ENCODE measurements at regions not wholly inside any gene's neighbourhood (a gene's known extent, or its start where the extent isn't known, plus 50 kb on each side); places are given as distances from the start of the nearest gene placed in this dataset.
"Not testable (repeated sequence)": the region's sequence is repeated elsewhere in the genome, so short reads cannot be mapped to it uniquely, and the experiment has no call there.

DNA sequence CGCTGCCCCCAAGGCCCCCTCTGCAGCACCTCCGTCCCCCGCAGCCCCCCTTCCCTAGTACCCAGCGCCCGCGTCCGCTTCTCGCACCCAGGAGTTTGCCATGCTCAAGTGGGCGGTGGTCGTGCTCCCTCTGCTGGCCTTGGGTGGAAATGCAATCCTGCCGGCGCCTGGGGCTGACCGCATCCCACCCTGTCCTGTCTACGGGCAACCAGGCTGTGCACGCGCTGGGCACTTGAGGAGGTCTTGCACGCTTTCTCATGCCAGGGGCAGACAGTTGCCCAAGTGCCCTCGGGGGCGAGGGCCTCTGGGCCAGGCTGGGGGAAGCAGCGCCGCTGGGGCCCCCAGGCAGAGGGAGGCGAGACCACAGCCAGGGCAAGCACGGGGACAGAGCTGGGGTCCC, 1450.7 kb upstream of the TPTE start:
- DNase-seq: peak in 1 of 2 experiments; percentile 5

DNA sequence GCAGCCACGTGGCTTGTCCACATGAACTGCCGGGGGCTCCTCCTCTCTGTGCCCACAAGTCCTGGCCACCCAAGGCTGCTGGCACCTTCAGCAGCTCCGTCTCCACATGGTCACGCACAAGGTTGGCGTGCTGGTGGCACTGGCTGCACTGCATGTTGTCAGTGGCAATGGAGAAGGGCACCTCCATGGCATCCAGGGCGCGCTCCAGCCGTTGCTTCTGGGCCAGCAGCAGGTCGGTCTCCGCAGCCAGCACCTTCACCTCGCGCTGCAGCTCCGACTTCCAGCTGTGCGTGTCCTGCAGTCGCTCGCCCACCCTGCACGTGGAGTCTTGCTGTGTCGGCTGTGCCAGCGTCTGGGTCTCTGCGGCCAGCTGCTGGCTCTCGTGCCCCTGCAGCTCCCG, 1448.4 kb upstream of the TPTE start:
- not testable (repeated sequence) for DNase-seq

- not testable (repeated sequence) for DNase-seq
Observed at GRCh38 chr21:9074772-9075171, 1446.6 kb upstream of the TPTE start.

GRCh38 chr21:9083091-9083826, 1438.1 kb upstream of the TPTE start:
- not testable (repeated sequence) for DNase-seq

GRCh38 chr21:9086299-9086698, 1435.1 kb upstream of the TPTE start:
- DNase-seq: not testable (repeated sequence)

DNA sequence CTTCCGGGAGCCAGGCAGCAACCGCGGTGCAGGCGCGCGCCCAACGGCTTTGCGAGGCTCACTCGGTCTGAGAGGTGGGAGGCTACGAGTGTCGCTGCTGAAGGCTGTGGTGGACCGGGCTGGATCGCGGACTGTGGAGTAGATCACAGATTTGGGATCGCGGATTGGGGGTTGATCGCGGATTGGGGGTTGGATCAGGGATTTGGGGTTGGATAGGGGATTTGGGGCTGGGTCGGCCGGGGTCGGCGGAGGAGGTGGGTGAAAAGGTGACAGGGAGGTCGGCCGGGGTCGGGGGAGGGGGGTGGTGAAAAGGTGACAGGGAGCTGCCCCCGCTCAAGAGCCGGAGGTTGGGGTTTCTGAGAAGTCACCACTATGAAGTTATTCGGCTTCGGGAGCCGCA, 1433.6 kb upstream of the TPTE start:
- DNase-seq: not testable (repeated sequence)

DNA sequence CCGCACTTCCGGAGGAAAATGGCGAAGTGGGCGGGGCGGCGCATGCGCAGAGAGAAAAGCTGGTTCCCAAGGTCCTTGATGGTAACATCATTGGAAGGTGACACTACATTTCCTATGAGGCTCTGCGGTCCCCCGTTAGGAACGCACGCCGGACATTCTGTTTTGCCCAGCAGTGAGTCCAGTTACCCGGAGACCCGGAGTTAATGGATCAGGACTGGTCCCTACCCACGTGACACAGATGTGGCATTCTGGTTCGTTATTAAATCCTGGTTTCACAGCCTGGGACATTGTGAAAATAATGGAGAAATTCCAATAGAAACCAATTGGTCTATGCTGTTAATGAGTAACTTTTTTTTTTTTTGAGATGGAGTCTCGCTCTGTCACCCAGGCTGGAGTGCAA, 1391.6 kb upstream of the TPTE start:
- not testable (repeated sequence) for DNase-seq

- not testable (repeated sequence) for DNase-seq
Observed at GRCh38 chr21:9130817-9131216, 1390.6 kb upstream of the TPTE start.
